HCEC 1CT (cell line): ENCODE measurements at regions not wholly inside any gene's neighbourhood (a gene's known extent, or its start where the extent isn't known, plus 50 kb on each side); places are given as distances from the start of the nearest gene placed in this dataset.
"Not testable (repeated sequence)": the region's sequence is repeated elsewhere in the genome, so short reads cannot be mapped to it uniquely, and the experiment has no call there.

Experiments
- DNase-seq: peaks from one replicate; pipeline ENCODE4 v3.0.0-alpha.2; 2017

DNA sequence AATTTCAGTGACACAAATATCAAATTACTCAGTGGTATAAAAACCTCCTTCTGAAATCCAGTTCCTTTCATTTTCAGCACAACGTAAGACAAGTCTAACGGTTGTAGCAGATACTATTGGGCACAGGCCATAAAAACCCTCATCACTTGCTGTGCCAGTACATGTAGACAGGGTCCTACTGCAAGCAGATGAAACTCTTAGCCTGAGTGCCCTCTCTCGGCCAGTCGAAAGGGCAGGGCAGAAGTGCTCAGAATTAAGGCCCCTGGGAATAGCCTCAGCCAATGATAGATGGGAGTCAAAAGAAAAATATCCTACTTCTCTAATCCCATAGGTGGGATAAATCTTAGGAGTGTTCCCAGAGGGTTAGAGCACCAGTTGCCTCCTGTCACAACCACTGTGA, 168.5 kb upstream of the FER start:
- no peak for DNase-seq

DNA sequence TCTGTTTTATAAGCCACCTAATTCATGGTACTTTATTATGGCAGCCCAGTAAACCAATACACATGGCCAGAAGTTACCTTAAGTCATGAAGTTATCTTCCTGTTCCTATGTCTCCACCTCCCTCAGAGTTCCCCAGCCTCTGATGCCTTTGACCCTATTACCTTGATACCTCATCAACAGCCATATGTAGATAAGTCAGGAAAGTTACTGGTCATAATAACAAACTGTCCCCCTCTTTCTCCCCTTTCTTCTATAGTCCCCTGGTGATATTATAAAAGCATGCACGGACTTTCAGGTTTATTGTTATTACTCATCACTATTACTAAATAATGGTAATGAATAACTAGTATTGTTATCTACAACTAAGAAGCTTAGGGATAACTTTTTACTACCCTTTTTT, 168.9 kb upstream of the FER start:
- no peak for DNase-seq

DNA sequence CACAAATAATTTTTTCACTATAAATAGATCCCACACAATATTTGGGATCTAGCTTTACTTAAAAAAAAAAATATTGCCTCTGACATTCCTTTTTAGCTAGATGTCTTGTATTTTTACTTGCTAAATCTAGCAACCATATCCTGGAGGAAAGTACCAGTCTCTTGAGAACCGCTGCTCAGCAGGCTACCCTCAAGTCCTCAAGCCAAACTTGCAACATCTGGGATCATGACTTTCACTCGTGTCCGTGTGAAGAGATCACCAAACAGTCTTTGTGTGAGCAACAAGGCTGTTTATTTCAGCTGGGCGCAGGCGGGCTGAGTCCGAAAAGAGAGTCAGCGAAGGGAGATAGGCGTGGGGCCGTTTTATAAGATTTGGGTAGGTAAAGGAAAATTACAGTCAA, 180.3 kb upstream of the FER start:
- no peak for DNase-seq

DNA sequence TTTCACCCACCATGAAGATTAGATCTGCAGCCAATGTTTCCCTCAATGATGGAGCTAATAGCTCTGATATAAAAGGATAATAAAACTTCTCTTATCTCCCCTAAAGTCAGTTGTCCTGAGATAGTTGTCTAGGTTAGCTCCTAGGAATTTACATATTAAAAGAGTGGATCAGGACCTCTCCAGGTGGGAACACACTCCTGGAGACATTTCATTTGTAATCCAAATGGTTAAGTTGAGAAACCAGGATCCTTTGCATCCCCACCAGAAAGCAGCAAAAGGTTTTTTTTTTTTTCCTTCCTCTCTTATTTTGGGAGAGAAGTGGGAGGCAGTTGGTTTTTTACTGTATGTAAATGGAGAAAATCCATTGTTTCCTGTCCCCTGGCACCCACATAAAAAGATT, 182.5 kb upstream of the FBXL17 start:
- DNase-seq = no peak

DNA sequence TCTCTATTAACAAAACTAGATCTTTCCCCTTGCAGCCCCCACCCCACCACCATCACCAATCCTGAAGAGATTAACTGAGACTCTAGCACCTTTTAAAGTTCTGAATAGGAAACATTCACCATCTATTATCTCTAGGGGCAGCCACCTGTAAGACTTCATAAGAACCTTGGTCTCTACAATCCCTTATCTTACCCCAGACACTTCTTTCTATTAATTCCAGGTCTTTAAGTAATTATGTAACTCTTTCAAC, 180.2 kb upstream of the FBXL17 start:
- DNase-seq = no peak

DNA sequence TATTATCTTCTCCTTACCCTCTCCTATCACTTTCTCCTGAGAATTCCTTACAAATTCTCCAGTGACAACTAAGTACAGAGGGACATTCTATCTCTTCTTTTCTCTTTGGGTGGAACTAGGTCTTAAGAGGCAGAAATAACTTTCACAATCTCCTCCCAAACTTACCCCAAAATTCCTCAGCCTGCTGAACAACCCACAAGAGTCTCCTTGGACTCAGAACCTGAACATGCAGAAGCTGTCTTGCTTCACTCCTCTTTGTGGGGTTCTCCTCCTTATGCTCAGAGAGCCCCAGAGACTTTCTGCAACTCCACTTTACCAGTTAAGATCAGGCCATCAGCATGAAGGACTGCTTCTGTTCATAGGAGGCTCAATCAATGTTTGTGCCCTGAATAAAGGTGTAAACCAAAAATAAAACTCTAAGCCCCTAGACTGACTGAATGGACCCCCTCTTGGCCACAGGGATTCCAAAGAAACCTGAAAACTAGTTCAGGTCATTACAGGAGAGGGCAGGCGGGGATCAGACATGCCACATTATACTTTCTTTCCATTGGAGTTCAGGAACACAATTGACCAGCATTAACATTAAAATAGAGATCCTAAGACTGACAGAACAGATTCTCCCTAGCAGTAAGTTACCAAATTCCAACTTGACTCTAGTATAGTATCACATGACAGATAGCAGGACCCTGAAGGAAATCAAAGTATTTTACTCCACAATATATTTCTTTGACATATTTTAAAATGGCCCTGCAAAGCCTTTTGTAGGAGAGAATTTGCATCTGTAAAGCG, 179.7 kb upstream of the FBXL17 start:
- no peak for DNase-seq

DNA sequence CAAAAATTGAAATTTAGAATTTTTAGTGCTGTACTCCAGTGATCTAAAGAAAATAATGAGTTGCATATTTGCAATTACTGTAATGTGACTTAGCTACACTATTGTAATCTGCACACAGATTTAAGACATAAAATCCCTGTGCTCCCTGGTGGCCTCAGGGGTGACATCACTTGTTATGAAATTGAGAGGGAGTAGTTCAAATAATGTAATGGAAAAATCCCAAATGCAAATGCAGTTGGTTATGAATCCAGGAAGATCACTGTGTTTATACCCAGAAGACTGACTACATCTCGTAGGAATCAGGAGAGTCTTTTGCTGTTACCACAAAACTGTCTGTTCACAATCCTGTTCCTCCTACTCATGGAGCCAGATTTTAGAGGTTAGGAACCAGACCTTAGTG, 178.7 kb upstream of the FBXL17 start:
- peak; percentile 68 for DNase-seq

DNA sequence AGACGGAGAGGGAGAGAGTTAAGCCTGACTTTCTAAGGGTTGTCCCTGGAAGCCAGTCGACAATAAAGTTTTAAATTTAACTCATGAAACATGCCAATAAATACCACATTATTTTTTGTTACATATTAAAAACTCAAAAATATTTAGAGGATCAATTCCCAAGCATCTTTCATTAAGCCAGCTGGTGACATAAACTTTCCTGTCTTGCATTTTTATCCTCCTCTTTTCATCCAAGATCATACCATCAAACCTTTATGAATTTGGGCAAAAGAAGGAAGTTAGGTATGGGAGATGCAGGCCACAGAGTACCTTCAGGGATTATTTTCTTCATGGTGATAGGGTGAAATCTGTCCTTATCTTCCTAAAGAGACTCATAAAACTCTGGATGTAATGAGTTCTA, 178.3 kb upstream of the FBXL17 start:
- DNase-seq = no peak

DNA sequence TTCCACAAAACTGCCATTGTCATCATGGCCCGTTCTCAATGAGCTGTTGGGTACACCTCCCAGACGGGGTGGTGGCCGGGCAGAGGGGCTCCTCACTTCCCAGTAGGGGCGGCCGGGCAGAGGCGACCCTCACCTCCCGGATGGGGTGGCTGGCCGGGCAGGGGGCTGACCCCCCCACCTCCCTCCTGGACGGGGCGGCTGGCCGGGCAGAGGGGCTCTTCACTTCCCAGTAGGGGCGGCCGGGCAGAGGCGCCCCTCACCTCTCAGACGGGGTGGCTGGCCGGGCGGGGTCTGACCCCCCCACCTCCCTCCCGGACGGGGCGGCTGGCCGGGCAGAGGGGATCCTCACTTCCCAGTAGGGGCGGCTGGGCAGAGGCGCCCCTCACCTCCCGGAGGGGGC, 176.9 kb upstream of the FBXL17 start:
- DNase-seq = not testable (repeated sequence)

DNA sequence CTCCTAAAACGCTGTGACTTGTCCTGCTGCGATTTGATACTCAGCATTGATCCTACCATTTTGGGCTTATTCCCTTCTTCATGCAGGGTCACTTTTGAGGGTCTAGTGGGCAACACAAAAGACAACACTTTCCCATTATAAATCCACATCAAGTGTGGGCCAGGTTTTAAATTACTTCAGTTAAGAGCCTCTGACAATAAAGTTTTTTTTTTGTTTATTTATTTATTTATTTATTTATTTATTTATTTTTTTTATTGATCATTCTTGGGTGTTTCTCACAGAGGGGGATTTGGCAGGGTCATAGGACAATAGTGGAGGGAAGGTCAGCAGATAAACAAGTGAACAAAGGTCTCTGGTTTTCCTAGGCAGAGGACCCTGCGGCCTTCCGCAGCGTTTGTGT, 176.2 kb upstream of the FBXL17 start:
- not testable (repeated sequence) for DNase-seq

DNA sequence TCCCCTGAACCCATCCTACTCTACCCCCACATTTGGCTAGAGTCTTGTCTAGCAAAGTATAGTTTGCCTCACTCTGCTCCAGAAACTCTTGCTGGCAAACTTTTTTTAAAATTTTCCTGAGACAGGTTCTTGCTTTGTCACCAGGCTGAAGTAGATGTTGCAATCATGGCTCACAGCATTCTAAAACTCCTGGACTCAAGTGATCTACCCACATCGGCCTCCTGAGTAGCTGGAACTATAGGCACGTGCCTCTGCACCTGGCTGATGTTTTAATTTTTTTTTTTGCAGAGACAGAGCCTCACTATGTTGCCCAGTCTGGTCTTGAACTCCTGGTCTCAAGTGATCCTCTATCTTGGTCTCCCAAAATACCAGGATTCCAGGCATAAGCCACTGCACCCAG, 175.8 kb upstream of the FBXL17 start:
- no peak for DNase-seq

DNA sequence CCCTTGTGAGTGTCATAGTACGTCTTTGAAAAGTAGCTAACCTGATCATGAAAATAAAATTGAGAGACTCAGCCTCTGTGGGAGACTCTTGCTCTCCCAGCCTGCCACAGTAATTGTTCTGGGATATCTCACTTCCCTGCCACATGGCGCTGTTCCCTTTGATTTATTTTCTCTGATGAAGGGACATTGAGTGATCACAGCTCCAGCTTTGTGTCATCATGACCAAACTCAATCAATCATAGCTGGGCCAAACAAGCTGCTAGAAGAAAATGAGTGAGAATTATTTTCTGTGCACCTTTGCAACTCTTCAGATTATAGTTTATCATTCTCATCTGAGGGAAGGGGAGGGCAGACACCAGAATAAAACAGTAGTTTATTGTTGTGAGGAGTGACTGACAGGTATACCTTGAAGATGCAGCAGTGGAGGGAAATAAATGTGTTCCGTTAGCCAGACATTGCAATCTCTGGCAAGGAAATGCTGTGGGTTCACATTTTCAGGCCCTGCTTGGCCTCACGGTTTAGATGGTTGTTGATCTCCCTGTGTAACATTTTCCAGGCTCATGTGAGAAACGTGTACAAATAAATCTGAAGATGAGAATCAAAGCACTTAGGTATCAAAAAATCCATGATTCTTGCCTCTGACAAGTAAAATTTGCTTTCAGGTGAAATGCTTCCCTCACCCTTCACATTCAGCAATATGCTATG, 174.7 kb upstream of the FBXL17 start:
- DNase-seq = no peak

DNA sequence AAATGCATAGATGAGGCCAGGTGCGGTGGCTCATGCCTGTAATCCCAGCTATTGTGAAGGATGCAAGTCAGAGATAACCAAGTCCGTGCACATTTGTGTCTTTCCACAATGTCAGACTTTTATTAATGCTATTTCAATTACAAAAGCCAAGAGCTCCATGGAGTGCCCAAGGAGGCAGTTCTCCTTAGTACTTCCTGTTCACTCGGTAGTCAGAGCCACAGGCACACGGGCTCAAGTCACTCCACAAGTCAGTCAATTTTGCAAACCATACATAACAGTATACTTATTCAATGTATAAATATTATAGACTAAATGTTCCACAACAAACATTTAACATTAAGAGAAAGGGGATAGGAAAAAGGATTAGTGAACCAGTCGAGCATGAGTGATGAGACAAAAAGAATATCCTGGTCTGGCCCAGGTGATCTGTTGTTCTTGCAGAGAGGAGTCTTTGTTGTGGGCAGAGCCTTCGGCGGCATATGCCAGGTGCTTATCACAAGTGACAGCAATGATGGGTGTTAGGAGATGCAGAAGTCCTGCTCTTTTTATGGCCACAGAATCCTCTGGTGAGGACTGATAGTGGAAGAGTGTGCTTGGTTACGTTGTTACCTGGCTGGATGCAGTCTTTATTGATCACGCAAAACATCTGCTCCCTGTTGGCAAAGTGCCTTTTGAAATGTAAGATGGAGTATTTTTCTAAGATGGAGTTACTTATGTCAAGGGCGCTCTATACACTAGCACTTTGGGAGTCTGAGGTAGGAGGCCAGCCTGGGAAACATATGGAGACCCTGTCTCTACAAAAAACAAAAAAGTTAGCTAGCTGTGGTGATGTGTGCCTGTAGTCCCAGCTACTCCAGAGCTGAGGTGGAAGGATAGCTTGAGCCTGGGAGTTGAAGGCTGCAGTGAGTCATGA, 167.0 kb upstream of the FBXL17 start:
- DNase-seq = no peak

DNA sequence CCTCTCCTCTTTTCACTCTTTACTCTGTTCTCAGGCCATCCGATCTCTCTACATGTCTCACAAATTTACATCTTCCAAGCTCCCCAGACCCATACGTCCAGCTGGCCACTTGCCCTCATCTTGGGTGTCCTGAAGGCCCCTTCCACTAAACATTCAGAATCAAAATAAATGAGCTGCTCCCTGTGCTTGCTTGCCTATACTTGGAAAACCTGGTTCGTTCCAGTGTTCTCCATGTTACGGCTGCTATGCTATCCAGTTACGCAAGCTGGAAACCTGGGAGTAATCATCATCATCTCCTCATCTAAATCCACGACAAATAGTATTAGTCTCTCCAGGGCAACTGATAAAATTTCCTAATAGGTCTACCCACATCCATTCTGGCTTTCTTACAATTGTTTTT, 165.0 kb upstream of the FBXL17 start:
- DNase-seq = no peak

DNA sequence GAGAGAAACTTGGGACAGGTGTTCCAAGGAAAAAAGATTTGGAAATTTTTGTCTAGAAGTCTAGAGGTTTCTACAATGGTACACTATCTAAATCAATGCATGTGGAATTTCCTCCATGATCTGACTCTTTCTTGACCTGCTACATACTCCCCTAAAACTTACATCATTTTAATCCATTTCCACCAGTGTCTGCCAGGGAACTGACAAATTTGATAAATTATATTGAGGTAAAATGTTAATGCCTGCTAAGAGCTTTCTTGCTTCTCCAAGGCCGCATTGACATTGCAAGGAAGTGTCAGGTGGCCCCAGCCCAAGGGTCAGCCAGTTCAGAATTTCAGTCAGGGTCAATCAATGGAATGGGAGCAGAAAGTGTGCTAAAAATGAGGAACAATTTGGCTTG, 163.4 kb upstream of the FBXL17 start:
- DNase-seq = no peak

DNA sequence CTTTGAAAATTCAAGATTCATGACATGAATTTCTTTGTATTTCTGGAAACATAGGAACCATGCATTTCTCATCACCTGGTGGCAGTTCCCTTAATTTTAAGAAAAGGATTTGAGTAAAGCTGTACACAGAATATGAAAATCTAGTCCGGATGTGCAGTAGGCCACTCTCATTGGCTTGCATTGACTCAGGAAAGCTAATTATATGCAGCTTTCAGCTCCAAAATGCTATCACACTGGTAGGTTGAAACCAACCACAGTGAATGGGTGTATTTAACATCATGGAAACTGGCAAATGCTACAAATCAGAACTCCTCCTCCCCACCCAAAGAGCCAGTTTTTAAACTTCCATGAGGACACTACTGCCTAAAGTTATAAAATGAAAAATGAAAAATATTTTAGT, 161.6 kb upstream of the FBXL17 start:
- DNase-seq = no peak

DNA sequence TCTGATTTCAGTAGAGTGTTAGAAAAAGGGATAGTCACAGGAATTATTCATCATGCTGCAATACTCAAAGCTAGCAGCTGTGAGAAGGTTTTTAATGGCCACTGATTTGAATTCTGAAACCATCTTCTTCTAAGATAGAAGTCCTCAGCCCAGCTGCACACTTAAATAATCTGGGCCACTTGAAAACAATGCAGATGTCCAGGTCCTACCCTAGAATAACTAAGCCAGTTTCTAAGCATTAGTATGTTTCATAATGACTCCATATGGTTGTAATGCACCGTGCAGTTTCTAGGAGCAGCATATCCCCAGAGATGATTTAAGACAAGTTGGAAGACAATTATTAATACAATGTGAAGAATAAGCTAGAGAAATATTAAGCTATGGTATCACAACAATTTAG, 159.9 kb upstream of the FBXL17 start:
- DNase-seq = no peak

DNA sequence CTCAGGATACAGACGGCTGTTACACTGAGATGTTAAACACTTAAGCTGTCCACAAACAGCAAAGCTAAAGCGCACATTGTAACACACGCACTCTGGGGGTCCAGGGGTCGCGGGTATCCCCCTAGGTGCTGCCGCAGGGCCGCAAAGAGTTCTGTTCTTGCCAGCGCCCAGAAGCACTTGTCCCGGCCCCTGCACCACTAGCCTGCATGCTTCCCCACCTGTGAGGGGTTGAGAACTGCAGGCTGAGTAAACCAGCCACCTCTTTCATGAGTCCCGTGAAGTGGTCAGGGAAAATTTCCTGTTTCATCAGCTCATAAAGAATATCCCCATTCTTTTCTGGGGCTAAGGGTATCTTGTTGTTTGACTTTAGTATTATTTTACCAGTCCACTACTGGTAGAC, 154.4 kb upstream of the FBXL17 start:
- DNase-seq = no peak

DNA sequence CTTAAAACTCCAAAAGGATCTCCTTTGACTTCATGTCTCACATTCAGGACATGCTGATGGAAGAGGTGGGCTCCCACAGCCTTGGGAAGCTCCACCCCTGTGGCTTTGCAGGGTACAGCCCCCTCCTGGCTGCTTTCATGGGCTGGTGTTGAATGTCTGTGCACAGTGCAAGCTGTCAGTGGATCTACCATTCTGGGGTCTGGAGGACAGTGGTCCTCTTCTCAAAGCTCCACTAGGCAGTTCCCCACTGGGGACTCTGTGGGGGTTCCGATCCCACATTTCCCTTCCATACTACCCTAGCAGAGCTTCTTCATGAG, 150.2 kb upstream of the FBXL17 start:
- DNase-seq = not testable (repeated sequence)

DNA sequence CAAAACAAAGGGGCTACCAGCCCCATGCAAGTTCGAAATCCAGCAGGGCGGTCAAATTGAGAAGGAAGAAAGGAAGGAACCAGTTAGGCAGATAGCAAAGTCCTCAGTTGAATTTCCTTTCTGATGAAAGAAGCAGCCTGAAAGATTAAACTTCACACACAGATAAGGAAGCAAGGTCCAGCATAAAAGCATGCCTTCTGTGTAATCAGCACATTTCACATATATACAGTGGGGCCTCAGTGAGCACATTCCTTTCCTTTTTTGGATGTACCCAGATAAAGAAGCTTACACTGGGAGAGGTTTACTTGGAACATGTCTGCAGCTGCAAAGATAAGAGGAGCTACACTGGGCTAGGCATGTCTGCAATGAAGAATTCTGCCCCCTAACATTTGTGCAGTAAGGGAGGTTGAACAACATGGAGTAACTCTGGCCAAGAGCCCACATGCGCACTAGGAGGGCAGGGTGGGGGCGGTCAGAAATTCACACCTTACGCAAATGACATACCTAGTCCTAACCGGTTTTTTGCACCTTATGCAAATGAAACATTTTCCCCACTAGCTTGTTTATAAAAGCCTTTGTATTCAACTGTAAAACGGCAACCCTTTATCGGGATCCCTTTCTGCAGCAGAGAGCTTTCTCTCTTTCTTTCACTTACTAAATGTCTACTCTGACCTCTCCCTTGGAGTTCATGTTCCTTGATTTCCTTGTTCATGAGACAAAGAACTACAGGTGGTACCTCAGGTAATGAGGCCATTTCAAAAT, 149.7 kb upstream of the FBXL17 start:
- peak; percentile 16 for DNase-seq

DNA sequence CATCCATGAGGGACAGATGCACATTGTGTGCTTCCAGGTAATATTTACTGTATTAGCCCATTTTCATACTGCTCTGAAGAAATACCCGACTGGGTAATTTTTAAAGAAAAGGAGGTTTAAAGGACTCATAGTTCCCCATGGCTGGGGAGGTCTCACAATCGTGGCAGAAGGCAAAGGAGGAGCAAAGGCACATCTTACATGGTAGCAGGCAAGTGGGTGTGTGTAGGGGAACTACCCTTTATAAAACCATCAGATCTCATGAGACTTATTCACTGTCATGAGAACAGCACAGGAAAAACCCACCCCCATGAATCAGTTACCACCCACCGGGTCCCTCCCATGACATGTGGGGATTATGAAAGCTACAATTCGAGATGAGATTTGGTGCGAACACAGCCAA, 148.8 kb upstream of the FBXL17 start:
- DNase-seq = no peak

DNA sequence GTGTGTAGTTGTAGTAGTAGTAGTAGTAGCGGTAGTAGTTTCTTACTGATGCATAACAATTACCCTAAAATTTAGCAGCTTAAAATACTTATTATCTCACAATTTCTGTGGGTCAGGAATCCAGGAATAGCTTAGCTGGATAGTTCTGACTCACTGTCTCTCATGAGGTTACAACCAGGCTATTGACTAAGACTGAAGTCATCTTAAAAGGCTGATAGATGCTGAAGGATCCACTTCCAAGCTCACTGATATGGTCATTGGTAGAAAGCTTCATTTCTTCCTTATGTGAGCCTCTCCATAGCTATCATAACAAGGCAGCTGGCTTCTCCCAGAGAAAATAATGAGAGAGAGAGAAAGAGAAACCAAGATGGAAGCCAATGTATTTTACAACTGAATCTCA, 147.5 kb upstream of the FBXL17 start:
- DNase-seq = peak; percentile 65

DNA sequence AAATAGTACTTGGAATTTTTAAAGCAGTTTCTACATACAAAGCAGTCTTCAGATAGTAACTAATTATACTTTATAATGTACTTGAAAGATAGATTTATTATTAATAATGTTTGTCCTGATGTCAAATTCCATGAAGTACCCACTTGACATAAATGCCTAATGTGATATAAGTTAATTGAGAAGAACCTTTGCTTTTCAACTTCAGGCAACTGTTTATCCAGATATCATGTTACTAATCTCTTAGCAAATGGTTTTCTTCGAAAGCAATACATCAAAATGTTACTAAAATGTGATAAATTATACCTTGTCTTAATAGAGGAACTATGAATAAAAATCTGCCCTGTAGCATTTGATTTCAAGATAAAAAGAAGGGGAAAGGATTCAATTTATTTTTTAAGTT, 146.8 kb upstream of the FBXL17 start:
- DNase-seq = no peak
